LNCaP clone FGC (cell line): ENCODE measurements at regions not wholly inside any gene's neighbourhood (a gene's known extent, or its start where the extent isn't known, plus 50 kb on each side); places are given as distances from the start of the nearest gene placed in this dataset.

ENCODE experiments used
- DNase-seq: peaks from one replicate; pipeline ENCODE4 v3.0.0-alpha.2; 2011; ENCODE audit warnings: low read depth
- H3K4me3 ChIP-seq: 2 replicates; pipeline ENCODE4 v1.5.1; 2011; ENCODE audit warnings: mild to moderate bottlenecking, low read depth, low read length, control low read depth
- CTCF ChIP-seq: IDR thresholded peaks from 2 replicates; pipeline ENCODE4 v1.5.1; 2012; ENCODE audit warnings: mild to moderate bottlenecking; ENCODE audit not compliant: control insufficient read depth, insufficient read depth; ENCODE audit errors: extremely low read depth

GRCh38 chr1:242736611-242737010 lies 212.1 kb upstream of the PLD5 start:
- TF ChIP-seq CTCF, result no peak
- H3K4me3 ChIP-seq, result no peak overlapping the region
- no peak for DNase-seq

- DNase-seq, result no peak
- no peak for TF ChIP-seq CTCF
- H3K4me3 ChIP-seq, result no peak overlapping the region
These were observed 210.8 kb upstream of the PLD5 start for GRCh38 chr1:242735323-242735722.

GRCh38 chr1:242731446-242731845 lies 206.9 kb upstream of the PLD5 start:
- no peak overlapping the region for H3K4me3 ChIP-seq
- no peak for DNase-seq
- TF ChIP-seq CTCF, result no peak

GRCh38 chr1:242728696-242729095 lies 204.2 kb upstream of the PLD5 start:
- no peak overlapping the region for H3K4me3 ChIP-seq
- no peak for DNase-seq
- TF ChIP-seq CTCF, result no peak

GRCh38 chr1:242723044-242723716 lies 198.7 kb upstream of the PLD5 start:
- H3K4me3 ChIP-seq, result no peak overlapping the region
- no peak for TF ChIP-seq CTCF
- DNase-seq, result no peak

- no peak overlapping the region for H3K4me3 ChIP-seq
- TF ChIP-seq CTCF, result no peak
- DNase-seq, result no peak
These were observed 194.5 kb upstream of the PLD5 start for GRCh38 chr1:242718967-242719366.

- DNase-seq, result no peak
- no peak overlapping the region for H3K4me3 ChIP-seq
- TF ChIP-seq CTCF, result no peak
These were observed 187.8 kb upstream of the PLD5 start for GRCh38 chr1:242712248-242712647.
